ENCODE measurements at regions not wholly inside any gene's neighbourhood (a gene's known extent, or its start where the extent isn't known, plus 50 kb on each side); places are given as distances from the start of the nearest gene placed in this dataset.

DNA sequence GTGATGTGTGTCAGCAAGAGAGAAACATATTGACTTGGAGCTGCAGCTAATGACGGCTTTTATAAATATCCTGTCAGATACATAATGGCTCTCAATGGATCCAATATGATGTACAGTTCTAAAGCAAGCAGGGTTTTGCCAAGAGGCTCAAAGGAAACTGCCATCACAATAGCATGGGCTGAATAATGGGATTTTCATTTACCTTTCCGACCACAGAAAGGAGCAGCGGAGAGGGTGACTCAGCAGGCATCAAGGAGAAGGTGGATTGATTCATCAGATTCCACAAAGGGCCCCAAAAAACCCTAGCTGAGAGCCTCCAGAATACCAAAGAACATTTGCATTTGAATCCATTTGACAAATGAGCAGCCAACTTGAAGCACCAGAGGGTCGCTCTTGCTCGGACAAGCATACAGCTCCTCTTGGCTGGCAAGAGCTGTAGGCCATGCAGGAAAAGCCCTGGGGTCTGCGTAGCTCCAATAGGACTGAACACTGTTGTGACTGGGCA, 355.7 kb upstream of the NOCT start:
- Histone ChIP-seq H3F3A (ENCODE audit: control insufficient read depth, insufficient read depth) (no peaks in the 10 kb centered on the region), H3K36me3 (ENCODE audit: control insufficient read depth, low read length) (no peaks in the 10 kb centered on the region), H3K4me2 (ENCODE audit: low read length) (no peak overlapping the region), H3K9me2 (replicated peaks; ENCODE audit: control insufficient read depth, low read length) (no peaks in the 10 kb centered on the region), H3K27ac (ENCODE audit: low read depth, low read length) (no peak overlapping the region), H4K20me1 (ENCODE audit: control insufficient read depth, insufficient read depth, low read depth, low read length) (no peaks in the 10 kb centered on the region), H3K4me1 (ENCODE audit: control insufficient read depth, low read length) (no peaks in the 10 kb centered on the region), H3K79me2 (ENCODE audit: control insufficient read depth, low read length) (no peaks in the 10 kb centered on the region), H3K4me3 (ENCODE audit: low read length) (no peak overlapping the region), H3K27me3 (ENCODE audit: control insufficient read depth, low read length) (no peaks in the 10 kb centered on the region), H3K9me3 (ENCODE audit: control insufficient read depth, insufficient read depth, low read length) (no peaks in the 10 kb centered on the region)
- no peak for TF ChIP-seq EZH2phosphoT487 (IDR thresholded peaks at IDR 0.05; ENCODE audit: borderline replicate concordance, low read length)
- TF ChIP-seq, protein P1, sequence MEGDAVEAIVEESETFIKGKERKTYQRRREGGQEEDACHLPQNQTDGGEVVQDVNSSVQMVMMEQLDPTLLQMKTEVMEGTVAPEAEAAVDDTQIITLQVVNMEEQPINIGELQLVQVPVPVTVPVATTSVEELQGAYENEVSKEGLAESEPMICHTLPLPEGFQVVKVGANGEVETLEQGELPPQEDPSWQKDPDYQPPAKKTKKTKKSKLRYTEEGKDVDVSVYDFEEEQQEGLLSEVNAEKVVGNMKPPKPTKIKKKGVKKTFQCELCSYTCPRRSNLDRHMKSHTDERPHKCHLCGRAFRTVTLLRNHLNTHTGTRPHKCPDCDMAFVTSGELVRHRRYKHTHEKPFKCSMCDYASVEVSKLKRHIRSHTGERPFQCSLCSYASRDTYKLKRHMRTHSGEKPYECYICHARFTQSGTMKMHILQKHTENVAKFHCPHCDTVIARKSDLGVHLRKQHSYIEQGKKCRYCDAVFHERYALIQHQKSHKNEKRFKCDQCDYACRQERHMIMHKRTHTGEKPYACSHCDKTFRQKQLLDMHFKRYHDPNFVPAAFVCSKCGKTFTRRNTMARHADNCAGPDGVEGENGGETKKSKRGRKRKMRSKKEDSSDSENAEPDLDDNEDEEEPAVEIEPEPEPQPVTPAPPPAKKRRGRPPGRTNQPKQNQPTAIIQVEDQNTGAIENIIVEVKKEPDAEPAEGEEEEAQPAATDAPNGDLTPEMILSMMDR (IDR thresholded peaks at IDR 0.05; ENCODE audit: low read depth, low read length, poor library complexity, severe bottlenecking), result no peak

DNA sequence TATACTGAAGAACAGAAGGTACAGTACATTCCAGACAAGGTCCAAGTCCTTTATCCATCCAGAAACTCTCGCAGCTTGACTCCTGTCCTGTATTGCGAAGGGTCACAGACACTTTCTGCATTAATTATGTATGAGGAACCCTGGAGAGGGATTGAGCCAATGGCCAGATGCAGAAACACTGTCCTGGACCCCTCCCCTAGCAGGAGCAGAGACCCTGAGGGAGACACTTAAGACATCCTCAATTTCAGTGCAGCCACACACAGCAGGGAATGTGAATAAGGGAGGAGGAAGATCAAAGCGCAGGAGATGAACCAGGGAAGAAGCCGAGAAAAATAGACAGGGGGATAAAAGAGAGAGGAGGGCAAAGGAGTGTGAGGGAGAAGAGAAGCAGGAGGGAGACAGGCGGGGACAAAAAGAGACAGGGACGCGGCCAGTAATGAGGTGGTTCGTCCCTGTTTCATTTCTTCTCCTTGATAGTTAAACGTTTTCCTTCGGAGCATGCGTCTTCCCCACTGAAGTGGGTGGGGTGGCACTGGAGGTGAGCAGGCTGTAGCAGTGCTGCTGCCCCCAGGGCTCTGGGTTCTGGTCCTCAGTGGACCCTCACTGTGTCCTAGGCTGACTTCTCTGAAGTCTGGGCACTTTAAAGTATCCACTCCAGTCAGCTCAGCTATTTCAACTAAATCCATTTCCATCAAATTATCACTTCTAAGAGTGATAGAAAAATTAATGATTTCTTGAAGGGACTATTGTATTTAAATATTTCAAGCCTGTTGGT, 356.4 kb upstream of the NOCT start:
- H3K27ac ChIP-seq (ENCODE audit: low read depth, low read length), result no peak overlapping the region
- no peaks in the 10 kb centered on the region for H3K27me3 ChIP-seq (ENCODE audit: control insufficient read depth, low read length)
- H3K4me3 ChIP-seq (ENCODE audit: low read length), result no peak overlapping the region
- no peaks in the 10 kb centered on the region for H3K9me3 ChIP-seq (ENCODE audit: control insufficient read depth, insufficient read depth, low read length)
- no peaks in the 10 kb centered on the region for H3K36me3 ChIP-seq (ENCODE audit: control insufficient read depth, low read length)
- H3K9me2 ChIP-seq (replicated peaks; ENCODE audit: control insufficient read depth, low read length), result no peaks in the 10 kb centered on the region
- H3K4me2 ChIP-seq (ENCODE audit: low read length), result no peak overlapping the region
- no peaks in the 10 kb centered on the region for H3K79me2 ChIP-seq (ENCODE audit: control insufficient read depth, low read length)
- TF ChIP-seq EZH2phosphoT487 (IDR thresholded peaks at IDR 0.05; ENCODE audit: borderline replicate concordance, low read length), result no peak
- TF ChIP-seq, protein P1 (IDR thresholded peaks at IDR 0.05; ENCODE audit: low read depth, low read length, poor library complexity, severe bottlenecking), result no peak
- H3K4me1 ChIP-seq (ENCODE audit: control insufficient read depth, low read length), result no peaks in the 10 kb centered on the region
- no peaks in the 10 kb centered on the region for H3F3A ChIP-seq (ENCODE audit: control insufficient read depth, insufficient read depth)
- H4K20me1 ChIP-seq (ENCODE audit: control insufficient read depth, insufficient read depth, low read depth, low read length), result no peaks in the 10 kb centered on the region

DNA sequence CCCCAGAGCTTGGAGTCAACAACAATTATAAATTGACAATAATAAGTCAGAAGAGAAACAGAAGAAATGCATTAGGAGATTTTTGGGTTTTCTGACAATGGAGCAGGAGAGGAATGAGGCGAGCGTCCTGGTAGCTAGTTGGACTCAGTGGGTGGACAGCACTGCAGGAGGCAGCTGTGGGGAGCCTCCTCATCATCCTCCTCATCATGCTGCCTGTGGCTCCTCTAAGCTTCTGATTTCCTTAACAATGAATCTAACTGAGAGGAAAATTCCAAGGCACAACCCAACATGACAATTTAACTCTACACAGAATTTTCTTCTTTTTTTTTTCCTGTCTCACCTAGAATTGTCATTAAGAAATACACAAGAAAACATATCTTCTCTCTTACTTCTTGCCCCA, 357.1 kb upstream of the NOCT start:
- TF ChIP-seq, protein P1 (IDR thresholded peaks at IDR 0.05; ENCODE audit: low read depth, low read length, poor library complexity, severe bottlenecking), result no peak
- TF ChIP-seq EZH2phosphoT487 (IDR thresholded peaks at IDR 0.05; ENCODE audit: borderline replicate concordance, low read length), result no peak
- Histone ChIP-seq H3K4me1 (ENCODE audit: control insufficient read depth, low read length) (no peaks in the 10 kb centered on the region), H3F3A (ENCODE audit: control insufficient read depth, insufficient read depth) (no peaks in the 10 kb centered on the region), H3K79me2 (ENCODE audit: control insufficient read depth, low read length) (no peaks in the 10 kb centered on the region), H3K4me2 (ENCODE audit: low read length) (no peak overlapping the region), H3K36me3 (ENCODE audit: control insufficient read depth, low read length) (no peaks in the 10 kb centered on the region), H4K20me1 (ENCODE audit: control insufficient read depth, insufficient read depth, low read depth, low read length) (no peaks in the 10 kb centered on the region), H3K27me3 (ENCODE audit: control insufficient read depth, low read length) (no peaks in the 10 kb centered on the region), H3K9me3 (ENCODE audit: control insufficient read depth, insufficient read depth, low read length) (no peaks in the 10 kb centered on the region), H3K9me2 (replicated peaks; ENCODE audit: control insufficient read depth, low read length) (no peaks in the 10 kb centered on the region), H3K4me3 (ENCODE audit: low read length) (no peak overlapping the region), H3K27ac (ENCODE audit: low read depth, low read length) (no peak overlapping the region)

All from DOHH2 (cell line).